Endothelial cell of umbilical vein (primary cell): ENCODE measurements at regions not wholly inside any gene's neighbourhood (a gene's known extent, or its start where the extent isn't known, plus 50 kb on each side); places are given as distances from the start of the nearest gene placed in this dataset.

Experiments
- BruUV-seq: library from RNA; stranded (reverse); fragments of 400-500 nt; replicated peaks from 2 replicates; lab custom pipeline; 2021; lab: Mats Ljungman, UMichigan
- CTCF ChIA-PET: fragments of 300-600, 350-600 bp; sonication (Branson Sonifier 250); formaldehyde crosslinking; loops from one replicate; lab custom pipeline; 2021; ENCODE audit warnings: antibody characterized with exemption, inconsistent platforms; lab: Charles Lee
- POLR2A ChIA-PET: fragments of 300-600, 350-600 bp; sonication (Branson Sonifier 250); formaldehyde crosslinking; loops from one replicate; lab custom pipeline; 2021; ENCODE audit warnings: antibody characterized with exemption, inconsistent platforms; lab: Charles Lee
- DNase-seq: peaks from one replicate; pipeline ENCODE4 v3.0.0-alpha.2; 2011; ENCODE audit warnings: low read depth, low spot score
- FAIRE-seq: peaks from 2 replicates; lab custom pipeline; 2011; peaks lifted over from hg19 to GRCh38; lab: Jason Lieb, UNC
- H2AFZ ChIP-seq: 2 replicates; pipeline ENCODE4 v1.6.0; 2012; ENCODE audit warnings: low read depth, low read length, control low read depth, inconsistent platforms
- H3K27ac ChIP-seq: 2 replicates; pipeline ENCODE4 v1.5.1; 2011; ENCODE audit warnings: low read depth, mild to moderate bottlenecking, control low read depth, low read length, moderate library complexity; ENCODE audit not compliant: insufficient read depth
- H3K27me3 ChIP-seq, 2 experiments: 2 replicates each; pipeline versions ENCODE4 v1.6.0 to v1.6.1; 2011; ENCODE audit warnings: low read length in 2 of 2, mixed read lengths in 1 of 2; ENCODE audit not compliant: control insufficient read depth in 2 of 2, insufficient read depth in 2 of 2
- H3K36me3 ChIP-seq, 2 experiments: 2 replicates in 1 of 2; 3 replicates in 1 of 2; pipeline ENCODE4 v1.5.1; 2011; ENCODE audit warnings: low read length in 2 of 2, mild to moderate bottlenecking in 1 of 2, moderate library complexity in 1 of 2; ENCODE audit not compliant: control insufficient read depth in 2 of 2, insufficient read depth in 2 of 2; ENCODE audit errors: extremely low read depth in 1 of 2
- H3K4me1 ChIP-seq: 3 replicates; pipeline ENCODE4 v1.5.1; 2011; ENCODE audit warnings: mild to moderate bottlenecking, low read length; ENCODE audit not compliant: control insufficient read depth, insufficient read depth; ENCODE audit errors: extremely low read depth
- H3K4me2 ChIP-seq: 2 replicates; pipeline ENCODE4 v1.6.1; 2011; ENCODE audit warnings: low read length, control low read depth, mixed read lengths; ENCODE audit not compliant: insufficient read depth
- H3K4me3 ChIP-seq, 3 experiments: fragments of 200-600 bp in 1 of 3; sonication (generic), shearing (Covaris generic) in 1 of 3; replicated peaks in 1 of 3; 2 replicates each; pipeline ENCODE4 v1.5.1; 2011 to 2016; ENCODE audit warnings: control low read depth in 3 of 3, low read length in 3 of 3, mild to moderate bottlenecking in 2 of 3, inconsistent platforms in 1 of 3, low read depth in 1 of 3, moderate library complexity in 1 of 3; ENCODE audit not compliant: insufficient read depth in 1 of 3
- H3K79me2 ChIP-seq: 2 replicates; pipeline ENCODE4 v1.6.0; 2012; ENCODE audit warnings: low read length, inconsistent platforms; ENCODE audit not compliant: control insufficient read depth, insufficient read depth
- H3K9ac ChIP-seq: replicated peaks from 2 replicates; pipeline ENCODE3; 2011; ENCODE audit warnings: low read length, control low read depth; ENCODE audit not compliant: insufficient read depth; ENCODE audit errors: extremely low read depth
- H3K9me1 ChIP-seq: replicated peaks from 3 replicates; pipeline ENCODE4 v1.6.0; 2011; ENCODE audit warnings: mild to moderate bottlenecking, low read length; ENCODE audit not compliant: control insufficient read depth, insufficient read depth; ENCODE audit errors: extremely low read depth
- H3K9me3 ChIP-seq: replicated peaks from 2 replicates; pipeline ENCODE4 v1.5.1; 2012; ENCODE audit warnings: low read length, inconsistent platforms; ENCODE audit not compliant: control insufficient read depth, insufficient read depth
- H4K20me1 ChIP-seq: replicated peaks from 2 replicates; pipeline ENCODE3; 2011; ENCODE audit warnings: mild to moderate bottlenecking, low read length; ENCODE audit not compliant: control insufficient read depth, insufficient read depth; ENCODE audit errors: extremely low read depth
- EZH2 ChIP-seq: IDR thresholded peaks from 2 replicates; pipeline ENCODE4 v1.6.1; 2012; ENCODE audit warnings: borderline replicate concordance, low read depth, mild to moderate bottlenecking, moderate library complexity, low read length, inconsistent platforms; ENCODE audit not compliant: severe bottlenecking
- FOS ChIP-seq: IDR thresholded peaks from 2 replicates; pipeline ENCODE4 v1.6.1; 2011; ENCODE audit warnings: mild to moderate bottlenecking, low read length, moderate library complexity, borderline replicate concordance; ENCODE audit not compliant: insufficient read depth
- GATA2 ChIP-seq: IDR thresholded peaks from 2 replicates; pipeline ENCODE4 v1.7.0; 2011; ENCODE audit warnings: low read depth, mild to moderate bottlenecking, moderate library complexity, mixed read lengths, low read length; ENCODE audit not compliant: insufficient read length, insufficient read depth
- JUN ChIP-seq: IDR thresholded peaks from 2 replicates; pipeline ENCODE4 v1.6.1; 2011; ENCODE audit warnings: borderline replicate concordance, low read depth; ENCODE audit not compliant: insufficient read length, insufficient read depth
- MYC ChIP-seq: IDR thresholded peaks from one replicate; pipeline ENCODE4 v1.6.1; 2011; ENCODE audit warnings: mild to moderate bottlenecking, low read depth, low read length
- POLR2A ChIP-seq: IDR thresholded peaks from 2 replicates; pipeline ENCODE4 v1.6.1; 2012; ENCODE audit warnings: low read depth, mild to moderate bottlenecking, control low read depth, low read length
- POLR2AphosphoS5 ChIP-seq: IDR thresholded peaks from 2 replicates; pipeline ENCODE4 v1.6.1; 2012; ENCODE audit warnings: low read depth, mild to moderate bottlenecking, control low read depth, low read length, moderate library complexity; ENCODE audit not compliant: insufficient read depth
- dilution Hi-C: fragments of 300-500 bp; cut with MboI; formaldehyde crosslinking; loops from one replicate; pipeline ENCODE4 v1.15.0; 2019; ENCODE audit warnings: low sequenced_read_pairs; ENCODE audit not compliant: extremely low pct_ligation_motif_present
- intact Hi-C: fragments of 100-400 bp; cut with micrococcal nuclease; formaldehyde crosslinking; loops from one replicate; pipeline ENCODE4 v1.10.0; 2022
- TF ChIP-seq, protein P1 (sequence below), 2 donors: IDR thresholded peaks; 1 replicate in 1 of 2; 2 replicates in 1 of 2; pipeline ENCODE4 v1.5.1; 2011; ENCODE audit warnings: low read length in 2 of 2, mild to moderate bottlenecking in 2 of 2, moderate library complexity in 2 of 2, control low read depth in 1 of 2, inconsistent platforms in 1 of 2, low read depth in 1 of 2; ENCODE audit not compliant: insufficient read depth in 1 of 2; ENCODE audit errors: extremely low read depth in 1 of 2
- TF ChIP-seq, protein P2 (sequence below): IDR thresholded peaks from 2 replicates; pipeline ENCODE4 v1.6.1; 2011; ENCODE audit not compliant: insufficient read depth, insufficient read length

DNA sequence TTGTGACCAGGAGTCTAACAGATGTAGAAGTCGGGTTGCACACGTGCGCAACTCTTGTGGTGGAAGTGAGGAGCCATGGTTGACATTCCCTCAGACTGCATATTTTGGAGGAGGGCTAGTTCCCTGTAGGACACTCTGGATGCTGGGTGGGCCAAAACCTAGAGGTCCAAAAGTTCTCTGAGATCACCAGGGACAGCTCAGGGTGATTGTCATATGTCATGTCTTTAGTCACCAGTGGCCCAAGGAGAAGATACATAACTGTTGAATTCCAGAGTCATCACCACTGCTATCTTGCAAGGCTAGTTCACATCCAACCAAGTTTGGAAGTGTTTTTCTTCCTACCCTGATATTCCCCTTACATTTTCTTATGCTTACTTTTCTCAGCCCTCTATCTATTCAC, 95.2 kb upstream of the C3orf80 start:
- no peak for DNase-seq
- Histone ChIP-seq H3K4me1 (peaks cover 25% of the 10 kb centered on the region), H3K4me3 (no peak overlapping the region), H2AFZ (no peak overlapping the region), H3K27ac (peak overlapping the region; percentile 68), H3K9ac (no peak overlapping the region), H3K4me2 (no peak overlapping the region), H4K20me1 (no peaks in the 10 kb centered on the region), H3K27me3 (no peaks in the 10 kb centered on the region), H3K9me3 (no peaks in the 10 kb centered on the region), H3K36me3 (no peaks in the 10 kb centered on the region), H3K9me1 (no peaks in the 10 kb centered on the region), H3K79me2 (no peaks in the 10 kb centered on the region)
- dilution Hi-C loops, result no loop called here
- TF ChIP-seq, protein P1, sequence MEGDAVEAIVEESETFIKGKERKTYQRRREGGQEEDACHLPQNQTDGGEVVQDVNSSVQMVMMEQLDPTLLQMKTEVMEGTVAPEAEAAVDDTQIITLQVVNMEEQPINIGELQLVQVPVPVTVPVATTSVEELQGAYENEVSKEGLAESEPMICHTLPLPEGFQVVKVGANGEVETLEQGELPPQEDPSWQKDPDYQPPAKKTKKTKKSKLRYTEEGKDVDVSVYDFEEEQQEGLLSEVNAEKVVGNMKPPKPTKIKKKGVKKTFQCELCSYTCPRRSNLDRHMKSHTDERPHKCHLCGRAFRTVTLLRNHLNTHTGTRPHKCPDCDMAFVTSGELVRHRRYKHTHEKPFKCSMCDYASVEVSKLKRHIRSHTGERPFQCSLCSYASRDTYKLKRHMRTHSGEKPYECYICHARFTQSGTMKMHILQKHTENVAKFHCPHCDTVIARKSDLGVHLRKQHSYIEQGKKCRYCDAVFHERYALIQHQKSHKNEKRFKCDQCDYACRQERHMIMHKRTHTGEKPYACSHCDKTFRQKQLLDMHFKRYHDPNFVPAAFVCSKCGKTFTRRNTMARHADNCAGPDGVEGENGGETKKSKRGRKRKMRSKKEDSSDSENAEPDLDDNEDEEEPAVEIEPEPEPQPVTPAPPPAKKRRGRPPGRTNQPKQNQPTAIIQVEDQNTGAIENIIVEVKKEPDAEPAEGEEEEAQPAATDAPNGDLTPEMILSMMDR (IDR thresholded peaks at IDR 0.05; ENCODE audit: extremely low read depth in 1 of 2, insufficient read depth in 1 of 2, low read depth in 1 of 2, low read length in 2 of 2), result no peak
- no peak for TF ChIP-seq POLR2A
- TF ChIP-seq POLR2AphosphoS5, result no peak
- no peak for TF ChIP-seq MYC
- no peak for TF ChIP-seq FOS
- no peak for TF ChIP-seq EZH2
- TF ChIP-seq GATA2, result no peak
- no peak for TF ChIP-seq JUN
- TF ChIP-seq, protein P2, sequence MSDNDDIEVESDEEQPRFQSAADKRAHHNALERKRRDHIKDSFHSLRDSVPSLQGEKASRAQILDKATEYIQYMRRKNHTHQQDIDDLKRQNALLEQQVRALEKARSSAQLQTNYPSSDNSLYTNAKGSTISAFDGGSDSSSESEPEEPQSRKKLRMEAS, result no peak
- BruUV-seq, result no TSS peak
- ChIA-PET CTCF (interaction anchor here (1.6 kb wide), 1 partner anchor 97 kb away, joined by 5 read pairs; no protein-coding TSS in a partner anchor), POLR2A (no interaction called here)
- no peak for FAIRE-seq
- intact Hi-C loops, result no loop called here
